ENCODE measurements at regions not wholly inside any gene's neighbourhood (a gene's known extent, or its start where the extent isn't known, plus 50 kb on each side); places are given as distances from the start of the nearest gene placed in this dataset.

- no peak for TF ChIP-seq CTCF (optimal IDR thresholded peaks at IDR 0.05 in 1 of 3, IDR thresholded peaks at IDR 0.05 in 1 of 3, conservative IDR thresholded peaks at IDR 0.05 in 1 of 3; ENCODE audit: extremely low read depth in 1 of 3, insufficient read depth in 2 of 3, low read length in 3 of 3)
- TF ChIP-seq EZH2 (IDR thresholded peaks at IDR 0.05; ENCODE audit: low read length): no peak
Measured at GRCh38 chr1:64343105-64343822, 126.7 kb upstream of the CACHD1 start.
